GM12878 (cell line): ENCODE measurements at regions not wholly inside any gene's neighbourhood (a gene's known extent, or its start where the extent isn't known, plus 50 kb on each side); places are given as distances from the start of the nearest gene placed in this dataset.

ENCODE experiments used
- BRCA1 ChIP-seq: IDR thresholded peaks from 2 replicates; pipeline ENCODE4 v1.6.1; 2011; ENCODE audit warnings: low read depth, low read length, improper control_type of control experiment
- CHD4 ChIP-seq: fragments of 200-600 bp; sonication (generic); IDR thresholded peaks from 2 replicates; pipeline ENCODE4 v1.6.1; 2016; ENCODE audit warnings: mild to moderate bottlenecking
- EP300 ChIP-seq, 2 experiments: fragments of 150-350 bp in 1 of 2; IDR thresholded peaks; 2 replicates each; pipeline ENCODE4 v1.6.1; 2011 to 2012; ENCODE audit warnings: low read depth in 2 of 2, low read length in 2 of 2, borderline replicate concordance in 1 of 2, improper control_type of control experiment in 1 of 2, inconsistent platforms in 1 of 2; ENCODE audit not compliant: control insufficient read depth in 1 of 2
- GABPA ChIP-seq: IDR thresholded peaks from 2 replicates; pipeline ENCODE4 v1.6.1; 2014; ENCODE audit warnings: antibody characterized with exemption, low read depth, mild to moderate bottlenecking, inconsistent platforms
- IRF4 ChIP-seq: IDR thresholded peaks from 2 replicates; pipeline ENCODE4 v1.6.1; 2011; ENCODE audit warnings: low read depth, low read length
- SUZ12 ChIP-seq: fragments of 200-600 bp; sonication (generic); IDR thresholded peaks from one replicate; pipeline ENCODE4 v1.6.1; 2018; ENCODE audit warnings: antibody characterized with exemption, mild to moderate bottlenecking; ENCODE audit not compliant: unreplicated experiment
- TCF12 ChIP-seq: IDR thresholded peaks from 2 replicates; pipeline ENCODE4 v1.6.1; 2011; ENCODE audit warnings: low read depth, mild to moderate bottlenecking, low read length
- TF ChIP-seq, protein P1 (sequence below): fragments of 150-350 bp; IDR thresholded peaks from 2 replicates; pipeline ENCODE4 v1.6.1; 2016; ENCODE audit warnings: low read depth, low read length
- TF ChIP-seq, protein P2 (sequence below): fragments of 450-650 bp; IDR thresholded peaks from 2 replicates; pipeline ENCODE4 v1.6.1; 2016; ENCODE audit warnings: mild to moderate bottlenecking
- TF ChIP-seq, protein P3 (sequence below): fragments of 450-650 bp; IDR thresholded peaks from 2 replicates; pipeline ENCODE4 v1.6.1; 2017; ENCODE audit warnings: mild to moderate bottlenecking

DNA sequence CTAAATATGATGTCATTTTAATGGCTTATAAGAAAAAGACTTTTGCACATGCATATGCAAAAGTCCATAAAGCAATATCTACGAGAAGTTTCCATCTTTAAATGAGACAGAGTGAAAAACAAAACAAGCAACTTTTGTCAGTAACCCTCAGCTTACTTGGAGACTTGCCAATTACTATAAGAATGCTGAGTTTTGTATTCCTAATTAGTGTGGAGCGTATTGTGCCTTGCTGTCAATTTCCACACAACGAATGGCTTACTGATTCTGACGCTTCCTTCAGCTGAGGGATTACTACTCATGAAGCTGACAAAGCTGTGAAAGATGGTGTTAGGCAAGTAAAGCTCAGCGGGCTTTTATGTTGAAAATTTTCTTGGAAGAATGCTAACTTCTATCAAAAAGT lies 440.4 kb upstream of the ADAMTS5 start (continued):
- TF ChIP-seq, protein P1, sequence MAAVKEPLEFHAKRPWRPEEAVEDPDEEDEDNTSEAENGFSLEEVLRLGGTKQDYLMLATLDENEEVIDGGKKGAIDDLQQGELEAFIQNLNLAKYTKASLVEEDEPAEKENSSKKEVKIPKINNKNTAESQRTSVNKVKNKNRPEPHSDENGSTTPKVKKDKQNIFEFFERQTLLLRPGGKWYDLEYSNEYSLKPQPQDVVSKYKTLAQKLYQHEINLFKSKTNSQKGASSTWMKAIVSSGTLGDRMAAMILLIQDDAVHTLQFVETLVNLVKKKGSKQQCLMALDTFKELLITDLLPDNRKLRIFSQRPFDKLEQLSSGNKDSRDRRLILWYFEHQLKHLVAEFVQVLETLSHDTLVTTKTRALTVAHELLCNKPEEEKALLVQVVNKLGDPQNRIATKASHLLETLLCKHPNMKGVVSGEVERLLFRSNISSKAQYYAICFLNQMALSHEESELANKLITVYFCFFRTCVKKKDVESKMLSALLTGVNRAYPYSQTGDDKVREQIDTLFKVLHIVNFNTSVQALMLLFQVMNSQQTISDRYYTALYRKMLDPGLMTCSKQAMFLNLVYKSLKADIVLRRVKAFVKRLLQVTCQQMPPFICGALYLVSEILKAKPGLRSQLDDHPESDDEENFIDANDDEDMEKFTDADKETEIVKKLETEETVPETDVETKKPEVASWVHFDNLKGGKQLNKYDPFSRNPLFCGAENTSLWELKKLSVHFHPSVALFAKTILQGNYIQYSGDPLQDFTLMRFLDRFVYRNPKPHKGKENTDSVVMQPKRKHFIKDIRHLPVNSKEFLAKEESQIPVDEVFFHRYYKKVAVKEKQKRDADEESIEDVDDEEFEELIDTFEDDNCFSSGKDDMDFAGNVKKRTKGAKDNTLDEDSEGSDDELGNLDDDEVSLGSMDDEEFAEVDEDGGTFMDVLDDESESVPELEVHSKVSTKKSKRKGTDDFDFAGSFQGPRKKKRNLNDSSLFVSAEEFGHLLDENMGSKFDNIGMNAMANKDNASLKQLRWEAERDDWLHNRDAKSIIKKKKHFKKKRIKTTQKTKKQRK, result no peak
- no peak for TF ChIP-seq BRCA1
- TF ChIP-seq, protein P2, sequence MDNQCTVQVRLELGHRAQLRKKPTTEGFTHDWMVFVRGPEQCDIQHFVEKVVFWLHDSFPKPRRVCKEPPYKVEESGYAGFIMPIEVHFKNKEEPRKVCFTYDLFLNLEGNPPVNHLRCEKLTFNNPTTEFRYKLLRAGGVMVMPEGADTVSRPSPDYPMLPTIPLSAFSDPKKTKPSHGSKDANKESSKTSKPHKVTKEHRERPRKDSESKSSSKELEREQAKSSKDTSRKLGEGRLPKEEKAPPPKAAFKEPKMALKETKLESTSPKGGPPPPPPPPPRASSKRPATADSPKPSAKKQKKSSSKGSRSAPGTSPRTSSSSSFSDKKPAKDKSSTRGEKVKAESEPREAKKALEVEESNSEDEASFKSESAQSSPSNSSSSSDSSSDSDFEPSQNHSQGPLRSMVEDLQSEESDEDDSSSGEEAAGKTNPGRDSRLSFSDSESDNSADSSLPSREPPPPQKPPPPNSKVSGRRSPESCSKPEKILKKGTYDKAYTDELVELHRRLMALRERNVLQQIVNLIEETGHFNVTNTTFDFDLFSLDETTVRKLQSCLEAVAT, result no peak
- TF ChIP-seq SUZ12, result no peak
- no peak for TF ChIP-seq EP300 (IDR thresholded peaks at IDR 0.05; ENCODE audit: borderline replicate concordance in 1 of 2, control insufficient read depth in 1 of 2, low read depth in 2 of 2, low read length in 2 of 2)
- TF ChIP-seq IRF4, result no peak
- TF ChIP-seq, protein P3, sequence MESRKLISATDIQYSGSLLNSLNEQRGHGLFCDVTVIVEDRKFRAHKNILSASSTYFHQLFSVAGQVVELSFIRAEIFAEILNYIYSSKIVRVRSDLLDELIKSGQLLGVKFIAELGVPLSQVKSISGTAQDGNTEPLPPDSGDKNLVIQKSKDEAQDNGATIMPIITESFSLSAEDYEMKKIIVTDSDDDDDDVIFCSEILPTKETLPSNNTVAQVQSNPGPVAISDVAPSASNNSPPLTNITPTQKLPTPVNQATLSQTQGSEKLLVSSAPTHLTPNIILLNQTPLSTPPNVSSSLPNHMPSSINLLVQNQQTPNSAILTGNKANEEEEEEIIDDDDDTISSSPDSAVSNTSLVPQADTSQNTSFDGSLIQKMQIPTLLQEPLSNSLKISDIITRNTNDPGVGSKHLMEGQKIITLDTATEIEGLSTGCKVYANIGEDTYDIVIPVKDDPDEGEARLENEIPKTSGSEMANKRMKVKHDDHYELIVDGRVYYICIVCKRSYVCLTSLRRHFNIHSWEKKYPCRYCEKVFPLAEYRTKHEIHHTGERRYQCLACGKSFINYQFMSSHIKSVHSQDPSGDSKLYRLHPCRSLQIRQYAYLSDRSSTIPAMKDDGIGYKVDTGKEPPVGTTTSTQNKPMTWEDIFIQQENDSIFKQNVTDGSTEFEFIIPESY, result no peak
- TF ChIP-seq CHD4, result no peak
- no peak for TF ChIP-seq GABPA
- no peak for TF ChIP-seq TCF12
- TF ChIP-seq, all 136 proteins: peak for 0
